Cardiac fibroblast (primary cell): ENCODE measurements at regions not wholly inside any gene's neighbourhood (a gene's known extent, or its start where the extent isn't known, plus 50 kb on each side); places are given as distances from the start of the nearest gene placed in this dataset.

Experiments
- DNase-seq, 2 donors: peaks; one replicate each; pipeline versions ENCODE4 v3.0.0 to v3.0.0-alpha.2; 2010; ENCODE audit warnings: low read depth in 2 of 2
- H3K4me3 ChIP-seq, 2 donors: replicated peaks in 1 of 2; 1 replicate in 1 of 2; 2 replicates in 1 of 2; pipeline ENCODE4 v1.5.1; 2011; ENCODE audit warnings: low read depth in 2 of 2, low read length in 2 of 2, mild to moderate bottlenecking in 2 of 2, moderate library complexity in 1 of 2
- CTCF ChIP-seq: IDR thresholded peaks from one replicate; pipeline ENCODE4 v1.5.1; 2011; ENCODE audit warnings: low read depth, mild to moderate bottlenecking, low read length, inconsistent platforms

GRCh38 chr12:91985002-91985787 lies 160.5 kb downstream of the BTG1 start:
- TF ChIP-seq CTCF = no peak
- no peak overlapping the region for H3K4me3 ChIP-seq
- peak in 1 of 2 donors; percentile 60 for DNase-seq

GRCh38 chr12:91984556-91984955 lies 161.1 kb downstream of the BTG1 start:
- no peak for TF ChIP-seq CTCF
- DNase-seq = peak; percentile 45 to 58
- H3K4me3 ChIP-seq = no peak overlapping the region

GRCh38 chr12:91983935-91984334 lies 161.7 kb downstream of the BTG1 start:
- TF ChIP-seq CTCF = no peak
- H3K4me3 ChIP-seq = no peak overlapping the region
- DNase-seq = no peak

GRCh38 chr12:91982946-91983345 lies 162.7 kb downstream of the BTG1 start:
- no peak overlapping the region for H3K4me3 ChIP-seq
- no peak for DNase-seq
- no peak for TF ChIP-seq CTCF

- no peak overlapping the region for H3K4me3 ChIP-seq
- no peak for TF ChIP-seq CTCF
- DNase-seq = peak in 1 of 2 donors; percentile 60
Observed at GRCh38 chr12:91980389-91980821, 165.2 kb downstream of the BTG1 start.

GRCh38 chr12:91978143-91978542 lies 167.5 kb downstream of the BTG1 start:
- no peak for TF ChIP-seq CTCF
- no peak overlapping the region for H3K4me3 ChIP-seq
- DNase-seq = no peak
